ENCODE measurements at regions not wholly inside any gene's neighbourhood (a gene's known extent, or its start where the extent isn't known, plus 50 kb on each side); places are given as distances from the start of the nearest gene placed in this dataset.

- no peak for TF ChIP-seq POLR2A (IDR thresholded peaks at IDR 0.05; ENCODE audit: extremely low read depth, insufficient read length)
- TF ChIP-seq, protein P1, sequence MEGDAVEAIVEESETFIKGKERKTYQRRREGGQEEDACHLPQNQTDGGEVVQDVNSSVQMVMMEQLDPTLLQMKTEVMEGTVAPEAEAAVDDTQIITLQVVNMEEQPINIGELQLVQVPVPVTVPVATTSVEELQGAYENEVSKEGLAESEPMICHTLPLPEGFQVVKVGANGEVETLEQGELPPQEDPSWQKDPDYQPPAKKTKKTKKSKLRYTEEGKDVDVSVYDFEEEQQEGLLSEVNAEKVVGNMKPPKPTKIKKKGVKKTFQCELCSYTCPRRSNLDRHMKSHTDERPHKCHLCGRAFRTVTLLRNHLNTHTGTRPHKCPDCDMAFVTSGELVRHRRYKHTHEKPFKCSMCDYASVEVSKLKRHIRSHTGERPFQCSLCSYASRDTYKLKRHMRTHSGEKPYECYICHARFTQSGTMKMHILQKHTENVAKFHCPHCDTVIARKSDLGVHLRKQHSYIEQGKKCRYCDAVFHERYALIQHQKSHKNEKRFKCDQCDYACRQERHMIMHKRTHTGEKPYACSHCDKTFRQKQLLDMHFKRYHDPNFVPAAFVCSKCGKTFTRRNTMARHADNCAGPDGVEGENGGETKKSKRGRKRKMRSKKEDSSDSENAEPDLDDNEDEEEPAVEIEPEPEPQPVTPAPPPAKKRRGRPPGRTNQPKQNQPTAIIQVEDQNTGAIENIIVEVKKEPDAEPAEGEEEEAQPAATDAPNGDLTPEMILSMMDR (IDR thresholded peaks at IDR 0.05; ENCODE audit: low read depth, low read length), result no peak
- no peak for TF ChIP-seq MYC (IDR thresholded peaks at IDR 0.05; ENCODE audit: low read depth, low read length)
- no peak for TF ChIP-seq MAX (IDR thresholded peaks at IDR 0.05; ENCODE audit: low read depth, low read length)
These were observed 152.2 kb downstream of the TMEM161B start for GRCh38 chr5:88116396-88116795.
